HTR-8/SVneo (cell line): ENCODE measurements at regions not wholly inside any gene's neighbourhood (a gene's known extent, or its start where the extent isn't known, plus 50 kb on each side); places are given as distances from the start of the nearest gene placed in this dataset.
"Not testable (repeated sequence)": the region's sequence is repeated elsewhere in the genome, so short reads cannot be mapped to it uniquely, and the experiment has no call there.

Experiments used
- DNase-seq: peaks from one replicate; pipeline ENCODE4 v3.0.0; 2011; ENCODE audit warnings: low spot score, mixed read lengths; ENCODE audit not compliant: insufficient read length
- FAIRE-seq: peaks from 2 replicates; lab custom pipeline; 2011; peaks lifted over from hg19 to GRCh38; lab: Jason Lieb, UNC

- DNase-seq (no peak), FAIRE-seq (no peak)
These were observed 124.4 kb upstream of the PRMT8 start for GRCh38 chr12:3366451-3367110.

GRCh38 chr12:3367750-3368444 is 123.1 kb upstream of the PRMT8 start:
- FAIRE-seq (no peak), DNase-seq (no peak)

- DNase-seq (no peak), FAIRE-seq (no peak)
These were observed 120.0 kb upstream of the PRMT8 start for GRCh38 chr12:3371018-3371417.

- FAIRE-seq: no peak
- no peak for DNase-seq
These were observed 115.7 kb upstream of the PRMT8 start for GRCh38 chr12:3375326-3375725.

- FAIRE-seq (no peak), DNase-seq (no peak)
These were observed 114.1 kb upstream of the PRMT8 start for GRCh38 chr12:3376779-3377455.

GRCh38 chr12:3378655-3379054 is 112.3 kb upstream of the PRMT8 start:
- FAIRE-seq: no peak

GRCh38 chr12:3379079-3379478 is 111.9 kb upstream of the PRMT8 start:
- DNase-seq: no peak
- no peak for FAIRE-seq

More at GRCh38 chr12:3378655-3379054, 112.3 kb upstream of the PRMT8 start:
- no peak for DNase-seq

GRCh38 chr12:3380200-3381043 is 110.6 kb upstream of the PRMT8 start:
- DNase-seq (no peak), FAIRE-seq (no peak)

GRCh38 chr12:3381059-3382047 is 109.7 kb upstream of the PRMT8 start:
- no peak for FAIRE-seq
- no peak for DNase-seq

- no peak for FAIRE-seq
- DNase-seq: no peak
These were observed 101.0 kb upstream of the PRMT8 start for GRCh38 chr12:3389986-3390385.

- not testable (repeated sequence) for DNase-seq
These were observed 93.4 kb upstream of the PRMT8 start for GRCh38 chr12:3397596-3397995.

GRCh38 chr12:3398196-3398789 is 92.7 kb upstream of the PRMT8 start:
- FAIRE-seq (no peak), DNase-seq (no peak)

More at GRCh38 chr12:3397596-3397995, 93.4 kb upstream of the PRMT8 start:
- FAIRE-seq: not testable (repeated sequence)

GRCh38 chr12:3405821-3406220 is 85.2 kb upstream of the PRMT8 start:
- FAIRE-seq: no peak

GRCh38 chr12:3407723-3408122 is 83.3 kb upstream of the PRMT8 start:
- no peak for FAIRE-seq

More at GRCh38 chr12:3405821-3406220, 85.2 kb upstream of the PRMT8 start:
- DNase-seq: no peak

GRCh38 chr12:3409662-3410061 is 81.3 kb upstream of the PRMT8 start:
- no peak for DNase-seq
- no peak for FAIRE-seq

More at GRCh38 chr12:3407723-3408122, 83.3 kb upstream of the PRMT8 start:
- DNase-seq: no peak

- no peak for FAIRE-seq
These were observed 74.8 kb upstream of the PRMT8 start for GRCh38 chr12:3416159-3416558.

GRCh38 chr12:3416670-3417069 is 74.3 kb upstream of the PRMT8 start:
- no peak for DNase-seq
- FAIRE-seq: no peak

More at GRCh38 chr12:3416159-3416558, 74.8 kb upstream of the PRMT8 start:
- no peak for DNase-seq

GRCh38 chr12:3417113-3417512 is 73.9 kb upstream of the PRMT8 start:
- DNase-seq: no peak
- no peak for FAIRE-seq
